GM21360 (cell line): ENCODE measurements at regions not wholly inside any gene's neighbourhood (a gene's known extent, or its start where the extent isn't known, plus 50 kb on each side); places are given as distances from the start of the nearest gene placed in this dataset.
"Not testable (repeated sequence)": the region's sequence is repeated elsewhere in the genome, so short reads cannot be mapped to it uniquely, and the experiment has no call there.

Experiments used
- ATAC-seq: cut with Tn5 transposase; IDR thresholded peaks from one replicate; pipeline ENCODE4 v1.9.1; 2021; ENCODE audit warnings: mild to moderate bottlenecking, moderate library complexity; ENCODE audit not compliant: unreplicated experiment

- no peak for ATAC-seq
Measured at GRCh38 chr3:127443581-127444375, 146.8 kb downstream of the TPRA1 start.

GRCh38 chr3:127442506-127442905 lies 148.0 kb downstream of the TPRA1 start:
- ATAC-seq, result no peak

- ATAC-seq, result no peak
Measured at GRCh38 chr3:127441764-127442163, 148.8 kb downstream of the TPRA1 start.

- no peak for ATAC-seq
Measured at GRCh38 chr3:127440384-127440783, 150.1 kb downstream of the TPRA1 start.

GRCh38 chr3:127439621-127440020 lies 150.9 kb downstream of the TPRA1 start:
- ATAC-seq, result no peak

- no peak for ATAC-seq
Measured at GRCh38 chr3:127438951-127439350, 151.1 kb upstream of the PRR20G start.

- no peak for ATAC-seq
Measured at GRCh38 chr3:127438371-127438770, 150.5 kb upstream of the PRR20G start.

- ATAC-seq, result not testable (repeated sequence)
Measured at GRCh38 chr3:127435299-127435698, 147.5 kb upstream of the PRR20G start.

- no peak for ATAC-seq
Measured at GRCh38 chr3:127431066-127431465, 143.2 kb upstream of the PRR20G start.

GRCh38 chr3:127428344-127428997 lies 140.6 kb upstream of the PRR20G start:
- no peak for ATAC-seq

- ATAC-seq, result no peak
Measured at GRCh38 chr3:127427666-127428065, 139.8 kb upstream of the PRR20G start.

GRCh38 chr3:127427156-127427555 lies 139.3 kb upstream of the PRR20G start:
- no peak for ATAC-seq

GRCh38 chr3:127426444-127427153 lies 138.8 kb upstream of the PRR20G start:
- no peak for ATAC-seq

GRCh38 chr3:127425505-127426443 lies 137.9 kb upstream of the PRR20G start:
- ATAC-seq, result no peak

- ATAC-seq, result no peak
Measured at GRCh38 chr3:127424766-127425504, 137.1 kb upstream of the PRR20G start.

GRCh38 chr3:127423856-127424765 lies 136.3 kb upstream of the PRR20G start:
- no peak for ATAC-seq

GRCh38 chr3:127422663-127423375 lies 135.0 kb upstream of the PRR20G start:
- no peak for ATAC-seq

GRCh38 chr3:127421943-127422662 lies 134.3 kb upstream of the PRR20G start:
- ATAC-seq, result no peak
